Karpas-422 (cell line): ENCODE measurements at regions not wholly inside any gene's neighbourhood (a gene's known extent, or its start where the extent isn't known, plus 50 kb on each side); places are given as distances from the start of the nearest gene placed in this dataset.

Experiments used
- DNase-seq: peaks from one replicate; pipeline ENCODE4 v3.0.0-alpha.2; 2015
- H2AFZ ChIP-seq: fragments of 200-600 bp; sonication (generic); 2 replicates; pipeline ENCODE4 v1.6.1; 2014; ENCODE audit warnings: antibody characterized with exemption, low read length, mixed read lengths
- H3K27ac ChIP-seq: fragments of 200-600 bp; sonication (generic); 2 replicates; pipeline ENCODE4 v1.5.1; 2014; ENCODE audit warnings: mild to moderate bottlenecking, low read length, moderate library complexity
- H3K27me3 ChIP-seq: fragments of 200-600 bp; sonication (generic); 2 replicates; pipeline ENCODE4 v1.6.1; 2014; ENCODE audit warnings: low read length, mixed read lengths
- H3K36me3 ChIP-seq: fragments of 200-600 bp; sonication (generic); 2 replicates; pipeline ENCODE4 v1.6.1; 2014; ENCODE audit warnings: low read length, mixed read lengths; ENCODE audit not compliant: insufficient read depth
- H3K4me1 ChIP-seq: fragments of 200-600 bp; sonication (generic); 2 replicates; pipeline ENCODE4 v1.6.1; 2014; ENCODE audit warnings: mild to moderate bottlenecking, low read length, mixed read lengths
- H3K4me2 ChIP-seq: fragments of 200-600 bp; sonication (generic); 2 replicates; pipeline ENCODE4 v1.6.1; 2014; ENCODE audit warnings: low read length, low read depth, mild to moderate bottlenecking; ENCODE audit not compliant: poor library complexity, severe bottlenecking
- H3K4me3 ChIP-seq: fragments of 200-600 bp; sonication (generic); 2 replicates; pipeline ENCODE4 v1.5.1; 2014; ENCODE audit warnings: mild to moderate bottlenecking, antibody characterized with exemption, low read length, mixed read lengths
- H3K79me2 ChIP-seq: fragments of 200-600 bp; sonication (generic); 2 replicates; pipeline ENCODE4 v1.6.1; 2014; ENCODE audit warnings: mild to moderate bottlenecking, low read length, mixed read lengths
- H3K9ac ChIP-seq: fragments of 200-600 bp; sonication (generic); 2 replicates; pipeline ENCODE4 v1.6.0; 2014; ENCODE audit warnings: low read length
- H3K9me2 ChIP-seq: fragments of 200-600 bp; sonication (generic), shearing (Covaris generic); replicated peaks from 2 replicates; pipeline ENCODE4 v1.6.0; 2014; ENCODE audit warnings: mild to moderate bottlenecking, low read length, moderate library complexity; ENCODE audit not compliant: insufficient read depth
- H3K9me3 ChIP-seq: fragments of 300-700, 200-600 bp; sonication (generic); 2 replicates; pipeline ENCODE4 v1.6.1; 2014; ENCODE audit warnings: low read length, mixed read lengths
- H4K20me1 ChIP-seq: fragments of 200-600 bp; sonication (generic); 2 replicates; pipeline ENCODE4 v1.6.1; 2014; ENCODE audit warnings: mild to moderate bottlenecking, antibody characterized with exemption, low read length, low read depth; ENCODE audit not compliant: insufficient read depth

DNA sequence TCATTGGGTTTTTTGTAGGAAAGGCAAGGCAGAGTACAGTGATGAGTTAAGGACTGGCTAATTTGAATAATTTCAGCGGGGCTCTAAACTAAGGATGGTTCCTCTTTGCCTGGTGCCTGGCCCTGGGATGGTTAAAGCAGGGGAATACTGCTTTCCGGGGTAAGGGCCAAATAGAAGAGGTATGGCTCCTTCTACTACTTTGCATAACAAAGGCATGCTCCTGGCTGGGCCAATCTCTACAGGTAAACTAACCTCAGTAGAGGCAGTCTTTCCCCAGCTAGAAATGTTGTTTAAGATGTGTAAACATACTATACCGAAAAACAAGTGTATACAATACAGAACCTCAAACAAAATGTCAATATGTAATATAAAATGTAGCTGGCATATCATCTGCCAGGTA, 1239.0 kb downstream of the SLC16A7 start:
- Histone ChIP-seq H3K4me2 (no peak overlapping the region), H3K9me3 (peaks cover 3% of the 10 kb centered on the region; the same call in 1 of the 2 replicates), H3K4me1 (no peaks in the 10 kb centered on the region), H3K79me2 (no peaks in the 10 kb centered on the region), H2AFZ (no peak overlapping the region), H4K20me1 (no peaks in the 10 kb centered on the region), H3K4me3 (no peak overlapping the region), H3K27me3 (no peaks in the 10 kb centered on the region), H3K36me3 (no peaks in the 10 kb centered on the region), H3K9me2 (no peaks in the 10 kb centered on the region; the same call in 1 of the 2 replicates), H3K27ac (no peak overlapping the region), H3K9ac (no peak overlapping the region)
- DNase-seq: no peak

DNA sequence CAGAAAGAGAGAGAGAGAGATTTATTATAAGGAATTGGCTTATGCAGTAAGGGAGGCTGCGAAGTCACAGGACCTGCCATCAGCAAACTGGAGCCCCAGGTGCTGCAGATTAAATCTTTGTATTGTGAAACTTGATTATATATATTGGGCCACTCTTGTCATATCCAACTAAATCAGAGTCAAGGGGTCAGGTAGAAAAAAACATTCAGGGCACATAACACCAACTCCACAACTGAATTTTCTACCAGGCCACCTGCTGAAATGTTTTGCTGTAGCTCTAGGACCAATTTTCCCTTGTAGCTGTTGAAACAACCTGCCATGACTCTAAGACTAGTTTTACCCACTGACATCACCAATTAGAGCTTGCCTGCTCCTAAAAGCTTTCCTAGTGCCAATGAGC, 1240.8 kb downstream of the SLC16A7 start:
- H3K4me1 ChIP-seq: no peaks in the 10 kb centered on the region
- no peaks in the 10 kb centered on the region for H3K9me2 ChIP-seq
- no peak overlapping the region for H2AFZ ChIP-seq
- no peak for DNase-seq
- no peak overlapping the region for H3K27ac ChIP-seq
- no peak overlapping the region for H3K4me2 ChIP-seq
- H3K9ac ChIP-seq: no peak overlapping the region
- H3K4me3 ChIP-seq: no peak overlapping the region
- H3K9me3 ChIP-seq: peaks cover 3% of the 10 kb centered on the region; the same call in 1 of the 2 replicates
- H3K79me2 ChIP-seq: no peaks in the 10 kb centered on the region
- H3K36me3 ChIP-seq: no peaks in the 10 kb centered on the region
- H3K27me3 ChIP-seq: no peaks in the 10 kb centered on the region
- H4K20me1 ChIP-seq: no peaks in the 10 kb centered on the region

DNA sequence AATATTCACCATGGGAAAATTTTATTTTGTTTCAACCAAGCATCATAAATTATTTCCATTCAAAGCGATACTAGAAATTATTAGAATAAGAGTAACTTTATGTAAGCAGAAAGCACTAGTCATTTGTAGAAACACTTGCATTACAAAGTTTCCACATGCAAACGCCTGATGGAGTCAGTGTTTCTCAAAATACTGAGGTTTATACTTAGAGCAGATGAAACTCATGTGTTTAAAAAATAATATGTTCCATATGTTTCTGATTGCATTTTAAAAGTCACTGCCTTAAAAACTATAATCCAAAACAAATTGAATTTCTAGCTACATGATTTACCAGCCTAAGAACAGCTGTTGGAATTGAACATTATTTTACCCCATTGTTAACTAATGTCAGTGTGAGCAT, 1246.4 kb downstream of the SLC16A7 start:
- H3K4me2 ChIP-seq: no peak overlapping the region
- H3K27ac ChIP-seq: no peak overlapping the region
- DNase-seq: no peak
- H3K79me2 ChIP-seq: no peaks in the 10 kb centered on the region
- no peaks in the 10 kb centered on the region for H4K20me1 ChIP-seq
- no peaks in the 10 kb centered on the region for H3K9me2 ChIP-seq
- no peak overlapping the region for H2AFZ ChIP-seq
- H3K9me3 ChIP-seq: peaks cover 10% of the 10 kb centered on the region
- H3K36me3 ChIP-seq: no peaks in the 10 kb centered on the region
- H3K9ac ChIP-seq: no peak overlapping the region
- H3K4me3 ChIP-seq: no peak overlapping the region
- no peaks in the 10 kb centered on the region for H3K4me1 ChIP-seq
- H3K27me3 ChIP-seq: no peaks in the 10 kb centered on the region

DNA sequence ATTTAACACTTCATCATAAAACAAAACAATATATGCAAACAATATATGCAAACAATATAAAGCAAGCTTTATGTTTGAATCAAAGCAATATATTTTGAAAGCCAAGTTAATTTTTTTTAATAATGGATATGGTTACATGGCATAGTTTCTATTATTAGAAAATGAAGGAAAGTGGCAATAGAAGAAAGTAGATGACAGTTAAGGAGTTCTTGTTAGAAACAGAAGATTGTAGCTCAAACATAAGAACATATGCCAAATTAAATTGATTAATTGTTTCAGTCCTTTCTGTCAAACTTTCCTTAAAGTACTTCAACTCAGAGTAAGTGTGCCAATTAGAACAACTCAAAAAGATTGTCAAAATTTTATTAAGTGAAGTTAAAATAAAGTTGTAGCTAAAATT, 1248.3 kb downstream of the SLC16A7 start:
- no peak overlapping the region for H3K9ac ChIP-seq
- H3K9me3 ChIP-seq: peaks cover 13% of the 10 kb centered on the region
- H3K4me1 ChIP-seq: no peaks in the 10 kb centered on the region
- H3K4me2 ChIP-seq: no peak overlapping the region
- no peaks in the 10 kb centered on the region for H4K20me1 ChIP-seq
- no peaks in the 10 kb centered on the region for H3K27me3 ChIP-seq
- no peaks in the 10 kb centered on the region for H3K36me3 ChIP-seq
- no peak overlapping the region for H3K4me3 ChIP-seq
- no peak overlapping the region for H2AFZ ChIP-seq
- no peak overlapping the region for H3K27ac ChIP-seq
- DNase-seq: no peak
- no peaks in the 10 kb centered on the region for H3K79me2 ChIP-seq
- H3K9me2 ChIP-seq: no peaks in the 10 kb centered on the region

DNA sequence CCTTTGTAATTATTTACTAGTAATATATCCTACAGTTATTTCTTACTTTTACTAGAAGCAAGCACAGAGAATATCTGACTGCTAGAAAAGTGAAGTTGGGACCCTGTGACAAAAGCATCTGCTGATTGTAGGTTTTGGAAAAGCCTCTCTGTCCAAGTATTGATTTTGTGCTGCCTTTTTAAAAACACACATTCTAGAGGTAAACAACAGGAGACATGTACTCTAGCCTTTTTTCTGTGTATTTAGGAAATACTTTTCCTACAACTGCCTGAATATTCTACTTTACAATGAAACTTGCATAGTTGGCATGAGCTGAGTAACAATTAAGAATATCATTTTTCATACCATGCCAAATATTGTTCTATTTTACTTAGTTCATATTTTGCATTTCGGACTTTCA, 1249.0 kb downstream of the SLC16A7 start:
- Histone ChIP-seq H3K27ac (no peak overlapping the region), H3K27me3 (no peaks in the 10 kb centered on the region), H3K9ac (no peak overlapping the region), H3K36me3 (no peaks in the 10 kb centered on the region), H3K4me1 (no peaks in the 10 kb centered on the region), H3K9me2 (no peaks in the 10 kb centered on the region), H3K9me3 (peaks cover 10% of the 10 kb centered on the region; the same call in 1 of the 2 replicates), H3K79me2 (no peaks in the 10 kb centered on the region), H3K4me3 (no peak overlapping the region), H4K20me1 (no peaks in the 10 kb centered on the region), H3K4me2 (no peak overlapping the region), H2AFZ (no peak overlapping the region)
- no peak for DNase-seq

DNA sequence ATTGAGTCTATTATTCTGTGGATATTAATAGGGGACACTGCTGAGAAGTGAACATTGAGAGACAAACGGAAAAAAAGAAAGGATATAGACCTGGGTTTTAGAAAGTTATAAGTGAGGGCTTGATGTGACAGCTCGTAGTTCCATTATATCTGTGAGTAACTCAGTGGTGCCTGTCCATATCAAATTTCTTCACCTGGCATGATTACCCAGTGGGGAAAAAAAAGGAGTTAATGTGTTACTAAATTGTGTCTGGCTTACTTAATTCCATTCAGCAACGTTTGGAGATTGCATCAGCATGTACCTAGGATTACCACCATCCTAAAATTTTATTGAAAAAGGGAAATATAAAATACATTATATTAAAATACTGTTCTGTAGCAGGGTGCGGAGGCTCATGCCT, 1249.9 kb downstream of the SLC16A7 start:
- H3K9me3 ChIP-seq: peaks cover 10% of the 10 kb centered on the region; the same call in 1 of the 2 replicates
- H3K79me2 ChIP-seq: no peaks in the 10 kb centered on the region
- no peaks in the 10 kb centered on the region for H3K27me3 ChIP-seq
- no peak overlapping the region for H3K4me3 ChIP-seq
- no peaks in the 10 kb centered on the region for H3K4me1 ChIP-seq
- no peak overlapping the region for H3K9ac ChIP-seq
- DNase-seq: no peak
- H2AFZ ChIP-seq: no peak overlapping the region
- H3K36me3 ChIP-seq: no peaks in the 10 kb centered on the region
- no peaks in the 10 kb centered on the region for H4K20me1 ChIP-seq
- no peaks in the 10 kb centered on the region for H3K9me2 ChIP-seq
- H3K27ac ChIP-seq: no peak overlapping the region
- H3K4me2 ChIP-seq: no peak overlapping the region

DNA sequence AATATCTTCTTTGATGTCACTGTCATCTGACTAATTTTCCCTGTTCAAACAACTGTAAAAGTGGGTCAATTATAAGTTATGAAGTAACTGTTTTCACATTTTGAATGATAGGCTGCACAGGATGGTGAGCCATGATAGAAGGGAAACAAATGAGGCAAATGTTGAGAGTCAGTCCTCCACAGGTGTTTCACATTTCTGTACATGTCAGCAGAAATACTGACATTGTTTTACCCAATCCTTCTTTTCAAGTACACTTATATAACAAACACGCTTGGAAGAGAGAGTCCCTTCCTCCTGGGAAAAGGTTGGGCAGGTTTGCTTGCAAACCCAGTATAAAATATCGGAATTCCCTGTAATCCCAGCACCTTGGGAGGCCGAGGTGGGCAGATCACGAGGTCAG, 1251.5 kb downstream of the SLC16A7 start:
- no peak overlapping the region for H3K4me3 ChIP-seq
- H2AFZ ChIP-seq: no peak overlapping the region
- no peak for DNase-seq

DNA sequence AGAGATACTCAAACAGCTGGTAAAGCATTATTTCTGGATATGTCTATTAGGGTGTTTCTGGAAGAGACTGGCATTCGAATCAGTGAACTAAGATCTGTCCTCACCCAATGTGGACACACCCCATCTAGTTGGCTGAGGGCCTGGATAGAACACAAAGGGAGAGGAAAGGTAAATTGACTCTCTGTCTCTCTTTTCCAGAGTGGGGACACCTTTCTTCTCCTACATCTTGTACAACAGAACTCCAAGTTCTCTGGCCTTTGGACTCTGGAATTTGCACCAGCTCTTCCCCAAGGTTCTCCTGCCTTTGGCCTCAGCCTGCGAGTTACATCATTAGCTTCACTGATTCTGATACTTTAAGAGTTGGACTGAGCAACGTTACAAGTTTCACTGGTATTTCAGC, 1253.9 kb downstream of the SLC16A7 start:
- Histone ChIP-seq H3K9me3 (peaks cover 8% of the 10 kb centered on the region; the same call in 1 of the 2 replicates), H3K27me3 (no peaks in the 10 kb centered on the region), H3K27ac (no peak overlapping the region), H3K79me2 (no peaks in the 10 kb centered on the region), H3K9ac (no peak overlapping the region), H3K4me1 (no peaks in the 10 kb centered on the region), H2AFZ (no peak overlapping the region), H3K4me2 (no peak overlapping the region), H4K20me1 (no peaks in the 10 kb centered on the region), H3K4me3 (no peak overlapping the region), H3K36me3 (no peaks in the 10 kb centered on the region), H3K9me2 (no peaks in the 10 kb centered on the region)
- no peak for DNase-seq

More for the DNA sequence above, 1251.5 kb downstream of the SLC16A7 start:
- H3K9ac ChIP-seq: no peak overlapping the region
- H3K27ac ChIP-seq: no peak overlapping the region
- H3K79me2 ChIP-seq: no peaks in the 10 kb centered on the region
- H3K9me2 ChIP-seq: no peaks in the 10 kb centered on the region
- no peaks in the 10 kb centered on the region for H3K36me3 ChIP-seq
- H3K9me3 ChIP-seq: peaks cover 8% of the 10 kb centered on the region; the same call in 1 of the 2 replicates
- no peak overlapping the region for H3K4me2 ChIP-seq
- no peaks in the 10 kb centered on the region for H3K4me1 ChIP-seq
- no peaks in the 10 kb centered on the region for H3K27me3 ChIP-seq
- no peaks in the 10 kb centered on the region for H4K20me1 ChIP-seq

DNA sequence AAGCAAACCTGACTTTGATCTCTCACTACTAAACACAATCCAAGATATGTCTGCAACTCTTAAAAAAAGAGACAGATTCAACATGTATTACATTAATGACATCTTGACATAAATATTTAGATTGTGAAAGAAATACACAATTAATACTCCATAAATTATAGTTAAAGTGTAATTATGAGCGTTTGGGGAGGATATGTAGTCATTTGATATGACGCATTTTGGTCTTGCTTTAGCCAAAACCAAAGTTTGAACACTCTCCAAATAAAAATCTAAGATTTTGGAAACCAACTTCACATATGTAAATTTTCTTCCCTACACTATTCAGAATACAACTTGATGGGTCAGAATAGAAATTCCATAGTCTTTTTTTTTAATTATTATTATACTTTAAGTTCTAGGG, 1257.6 kb downstream of the SLC16A7 start:
- H3K9ac ChIP-seq: no peak overlapping the region
- no peak overlapping the region for H3K27ac ChIP-seq
- H3K4me3 ChIP-seq: no peak overlapping the region
- DNase-seq: no peak
- no peaks in the 10 kb centered on the region for H3K4me1 ChIP-seq
- no peaks in the 10 kb centered on the region for H4K20me1 ChIP-seq
- H3K36me3 ChIP-seq: no peaks in the 10 kb centered on the region
- H3K79me2 ChIP-seq: no peaks in the 10 kb centered on the region
- H2AFZ ChIP-seq: no peak overlapping the region
- H3K27me3 ChIP-seq: no peaks in the 10 kb centered on the region
- H3K9me3 ChIP-seq: peaks cover 18% of the 10 kb centered on the region; the same call in 1 of the 2 replicates
- no peaks in the 10 kb centered on the region for H3K9me2 ChIP-seq
- H3K4me2 ChIP-seq: no peak overlapping the region
